Astrocyte (in vitro differentiated cells and primary cell): ENCODE measurements at regions not wholly inside any gene's neighbourhood (a gene's known extent, or its start where the extent isn't known, plus 50 kb on each side); places are given as distances from the start of the nearest gene placed in this dataset.

ENCODE experiments used
- DNase-seq: peaks from one replicate; pipeline ENCODE4 v3.0.0-alpha.2; 2010; ENCODE audit warnings: low read depth
- FAIRE-seq: peaks from 2 replicates; lab custom pipeline; 2011; peaks lifted over from hg19 to GRCh38; lab: Jason Lieb, UNC
- H2AFZ ChIP-seq: 2 replicates; pipeline ENCODE4 v1.6.0; 2012; ENCODE audit warnings: low read depth, low read length, inconsistent platforms
- H3K27ac ChIP-seq: 2 replicates; pipeline ENCODE4 v1.5.1; 2011; ENCODE audit warnings: low read depth, low read length, inconsistent platforms
- H3K27me3 ChIP-seq: 2 replicates; pipeline ENCODE4 v1.6.0; 2011; ENCODE audit warnings: low read length, inconsistent platforms; ENCODE audit not compliant: insufficient read depth
- H3K36me3 ChIP-seq: 2 replicates; pipeline ENCODE4 v1.5.1; 2011; ENCODE audit warnings: low read length, inconsistent platforms; ENCODE audit not compliant: insufficient read depth
- H3K4me1 ChIP-seq: 2 replicates; pipeline ENCODE4 v1.5.1; 2011; ENCODE audit warnings: low read length, inconsistent platforms; ENCODE audit not compliant: insufficient read depth
- H3K4me2 ChIP-seq: 2 replicates; pipeline ENCODE4 v1.6.0; 2012; ENCODE audit warnings: low read length, inconsistent platforms
- H3K4me3 ChIP-seq: 2 replicates; pipeline ENCODE4 v1.5.1; 2011; ENCODE audit warnings: low read depth, mild to moderate bottlenecking, low read length, inconsistent platforms; ENCODE audit not compliant: insufficient read depth
- H3K79me2 ChIP-seq: 2 replicates; pipeline ENCODE4 v1.6.0; 2012; ENCODE audit warnings: mild to moderate bottlenecking, low read length, inconsistent platforms; ENCODE audit not compliant: insufficient read depth
- H3K9ac ChIP-seq: 2 replicates; pipeline ENCODE4 v1.6.0; 2012; ENCODE audit warnings: mild to moderate bottlenecking, low read length, inconsistent platforms
- H3K9me3 ChIP-seq: 2 replicates; pipeline ENCODE4 v1.5.1; 2012; ENCODE audit warnings: low read depth, mild to moderate bottlenecking, low read length, inconsistent platforms; ENCODE audit not compliant: insufficient read depth
- H4K20me1 ChIP-seq: 2 replicates; pipeline ENCODE4 v1.6.0; 2012; ENCODE audit warnings: low read length, inconsistent platforms; ENCODE audit not compliant: insufficient read depth
- H3K27ac Mint-ChIP-seq: one replicate; pipeline ENCODE4 v1.8.0; 2021; ENCODE audit warnings: mild to moderate bottlenecking, mixed read lengths; ENCODE audit not compliant: unreplicated experiment
- H3K27me3 Mint-ChIP-seq: one replicate; pipeline ENCODE4 v1.8.0; 2021; ENCODE audit warnings: low read depth, mixed read lengths; ENCODE audit not compliant: unreplicated experiment
- H3K36me3 Mint-ChIP-seq: one replicate; pipeline ENCODE4 v1.8.0; 2021; ENCODE audit warnings: low read depth, mixed read lengths; ENCODE audit not compliant: unreplicated experiment
- H3K4me1 Mint-ChIP-seq: one replicate; pipeline ENCODE4 v1.8.0; 2021; ENCODE audit warnings: low read depth, mixed read lengths; ENCODE audit not compliant: unreplicated experiment
- H3K4me3 Mint-ChIP-seq: one replicate; pipeline ENCODE4 v1.8.0; 2021; ENCODE audit warnings: mild to moderate bottlenecking, moderate library complexity, mixed read lengths; ENCODE audit not compliant: unreplicated experiment
- H3K9me3 Mint-ChIP-seq: one replicate; pipeline ENCODE4 v1.8.0; 2021; ENCODE audit warnings: mild to moderate bottlenecking, mixed read lengths; ENCODE audit not compliant: unreplicated experiment
- CTCF ChIP-seq: IDR thresholded peaks from 2 replicates; pipeline ENCODE4 v1.5.1; 2011; ENCODE audit warnings: low read depth, mild to moderate bottlenecking, inconsistent platforms, low read length, moderate library complexity; ENCODE audit not compliant: insufficient read depth
- EZH2 ChIP-seq: IDR thresholded peaks from 2 replicates; pipeline ENCODE4 v1.6.1; 2012; ENCODE audit warnings: mild to moderate bottlenecking, low read length, inconsistent platforms; ENCODE audit not compliant: insufficient read depth

- no peaks in the 10 kb centered on the region for H3K9me3 Mint-ChIP-seq
- Histone ChIP-seq H3K36me3 (no peaks in the 10 kb centered on the region), H2AFZ (no peak overlapping the region), H3K79me2 (no peaks in the 10 kb centered on the region), H3K27ac (no peak overlapping the region), H3K27me3 (no peaks in the 10 kb centered on the region), H3K4me1 (no peaks in the 10 kb centered on the region), H4K20me1 (no peaks in the 10 kb centered on the region), H3K4me3 (no peak overlapping the region), H3K9me3 (no peaks in the 10 kb centered on the region), H3K4me2 (no peak overlapping the region), H3K9ac (no peak overlapping the region)
- H3K4me3 Mint-ChIP-seq, result no peak overlapping the region
- DNase-seq (no peak), FAIRE-seq (no peak)
- no peak overlapping the region for H3K27ac Mint-ChIP-seq
- H3K27me3 Mint-ChIP-seq, result no peaks in the 10 kb centered on the region
- H3K4me1 Mint-ChIP-seq, result no peaks in the 10 kb centered on the region
- TF ChIP-seq CTCF, result no peak
- no peak for TF ChIP-seq EZH2
- no peaks in the 10 kb centered on the region for H3K36me3 Mint-ChIP-seq
Measured at GRCh38 chr5:30331534-30331933, 862.0 kb upstream of the CDH6 start.

- no peaks in the 10 kb centered on the region for H3K79me2 ChIP-seq
- H2AFZ ChIP-seq, result no peak overlapping the region
- TF ChIP-seq CTCF (no peak), EZH2 (no peak)
- no peaks in the 10 kb centered on the region for H3K27me3 Mint-ChIP-seq
- H3K9me3 Mint-ChIP-seq, result no peaks in the 10 kb centered on the region
- no peaks in the 10 kb centered on the region for H4K20me1 ChIP-seq
- no peak overlapping the region for H3K4me3 ChIP-seq
- no peaks in the 10 kb centered on the region for H3K4me1 ChIP-seq
- H3K4me2 ChIP-seq, result no peak overlapping the region
- no peaks in the 10 kb centered on the region for H3K36me3 Mint-ChIP-seq
- H3K27me3 ChIP-seq, result no peaks in the 10 kb centered on the region
- no peaks in the 10 kb centered on the region for H3K36me3 ChIP-seq
- no peak overlapping the region for H3K4me3 Mint-ChIP-seq
- H3K27ac ChIP-seq, result no peak overlapping the region
- no peaks in the 10 kb centered on the region for H3K9me3 ChIP-seq
- FAIRE-seq, result no peak
- no peak for DNase-seq
- H3K9ac ChIP-seq, result no peak overlapping the region
- H3K27ac Mint-ChIP-seq, result no peak overlapping the region
- no peaks in the 10 kb centered on the region for H3K4me1 Mint-ChIP-seq
Measured at GRCh38 chr5:30325795-30326194, 867.7 kb upstream of the CDH6 start.

- Histone ChIP-seq H3K4me2 (no peak overlapping the region), H3K4me3 (no peak overlapping the region), H4K20me1 (no peaks in the 10 kb centered on the region), H2AFZ (no peak overlapping the region), H3K4me1 (no peaks in the 10 kb centered on the region), H3K36me3 (no peaks in the 10 kb centered on the region), H3K79me2 (no peaks in the 10 kb centered on the region), H3K27ac (no peak overlapping the region), H3K9me3 (no peaks in the 10 kb centered on the region), H3K9ac (no peak overlapping the region), H3K27me3 (no peaks in the 10 kb centered on the region)
- Mint-ChIP-seq H3K27ac (no peak overlapping the region), H3K36me3 (no peaks in the 10 kb centered on the region), H3K27me3 (no peaks in the 10 kb centered on the region), H3K9me3 (no peaks in the 10 kb centered on the region), H3K4me3 (no peak overlapping the region), H3K4me1 (no peaks in the 10 kb centered on the region)
- no peak for DNase-seq
- TF ChIP-seq CTCF (no peak), EZH2 (no peak)
- no peak for FAIRE-seq
Measured at GRCh38 chr5:30324083-30324482, 869.4 kb upstream of the CDH6 start.
